Activated T-helper 1 cell treated with anti-CD3 and anti-CD28 coated beads, Interleukin-12 subunit alpha, Interleukin-12 subunit beta, Interleukin-2, Interleukin-4 antibody, amounts not matched to agents 30 ng/mL and 10 ng/mL and 1 ng/mL, durations not matched to agents 14 hours and 24 hours and 36 hours (primary cell): ENCODE measurements at regions not wholly inside any gene's neighbourhood (a gene's known extent, or its start where the extent isn't known, plus 50 kb on each side); places are given as distances from the start of the nearest gene placed in this dataset.
"Not testable (repeated sequence)": the region's sequence is repeated elsewhere in the genome, so short reads cannot be mapped to it uniquely, and the experiment has no call there.

Source experiments
- DNase-seq: peaks from one replicate; pipeline ENCODE4 v3.0.0; 2021; ENCODE audit warnings: low spot score
- H3K27ac Mint-ChIP-seq: one replicate; pipeline ENCODE4 v1.8.0; 2021; ENCODE audit warnings: mild to moderate bottlenecking, mixed read lengths
- H3K27me3 Mint-ChIP-seq: one replicate; pipeline ENCODE4 v1.8.0; 2022; ENCODE audit warnings: mild to moderate bottlenecking, moderate library complexity, mixed read lengths; ENCODE audit not compliant: insufficient read depth
- H3K36me3 Mint-ChIP-seq: one replicate; pipeline ENCODE4 v1.8.0; 2021; ENCODE audit warnings: low read depth, mixed read lengths
- H3K4me1 Mint-ChIP-seq: one replicate; pipeline ENCODE4 v1.8.0; 2021; ENCODE audit warnings: low read depth, mixed read lengths
- H3K4me3 Mint-ChIP-seq: one replicate; pipeline ENCODE4 v1.8.0; 2021; ENCODE audit warnings: mild to moderate bottlenecking, moderate library complexity, mixed read lengths
- H3K9me3 Mint-ChIP-seq: one replicate; pipeline ENCODE4 v1.8.0; 2021; ENCODE audit warnings: mixed read lengths
- intact Hi-C: fragments of 100-400 bp; cut with micrococcal nuclease; formaldehyde crosslinking; loops from one replicate; pipeline ENCODE4 v1.15.1; 2024

DNA sequence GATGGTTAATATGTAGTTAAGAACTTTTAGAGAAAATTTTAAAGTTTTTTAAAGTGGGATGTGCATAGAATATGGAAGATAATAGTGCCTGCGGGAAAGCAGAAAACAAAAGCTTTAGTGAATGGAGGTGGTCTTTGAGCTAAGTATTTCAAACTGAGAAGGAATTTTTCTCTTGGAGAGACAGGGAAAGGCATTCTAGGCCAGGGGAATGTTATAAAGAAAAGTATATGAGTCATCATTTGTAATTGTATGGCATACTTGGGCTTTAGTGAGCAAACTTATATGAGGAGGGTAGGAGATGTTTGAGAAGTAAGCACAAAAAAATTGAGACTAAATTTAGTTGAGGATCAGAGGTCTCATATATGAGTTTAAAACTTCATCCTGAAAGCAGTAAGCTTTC is 467.0 kb downstream of the PPARGC1A start:
- DNase-seq, result no peak
- Mint-ChIP-seq H3K4me3 (no peak overlapping the region), H3K27me3 (peaks cover 1% of the 10 kb centered on the region), H3K27ac (no peak overlapping the region), H3K36me3 (no peaks in the 10 kb centered on the region), H3K4me1 (no peaks in the 10 kb centered on the region), H3K9me3 (no peaks in the 10 kb centered on the region)
- intact Hi-C loops, result no loop called here

DNA sequence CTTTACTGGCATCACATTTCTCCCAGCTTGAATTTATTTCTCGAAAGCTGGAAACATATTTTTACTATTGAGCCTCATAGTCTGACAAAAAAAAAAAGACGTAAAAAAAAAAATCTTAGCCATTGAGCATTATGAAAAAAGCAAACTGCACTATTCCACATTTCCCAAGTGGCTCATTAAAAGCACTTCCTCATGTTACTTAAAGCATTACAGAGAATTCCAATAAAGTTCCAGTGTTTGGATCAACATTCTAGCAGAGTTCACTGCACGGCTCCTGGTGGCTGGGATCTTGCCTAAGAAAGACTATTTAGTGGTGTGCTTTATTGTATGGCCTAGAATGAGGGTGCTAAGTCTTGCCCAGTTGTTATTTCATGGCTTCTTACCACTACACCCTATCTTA is 476.2 kb downstream of the PPARGC1A start:
- intact Hi-C loops, result no loop called here

DNA sequence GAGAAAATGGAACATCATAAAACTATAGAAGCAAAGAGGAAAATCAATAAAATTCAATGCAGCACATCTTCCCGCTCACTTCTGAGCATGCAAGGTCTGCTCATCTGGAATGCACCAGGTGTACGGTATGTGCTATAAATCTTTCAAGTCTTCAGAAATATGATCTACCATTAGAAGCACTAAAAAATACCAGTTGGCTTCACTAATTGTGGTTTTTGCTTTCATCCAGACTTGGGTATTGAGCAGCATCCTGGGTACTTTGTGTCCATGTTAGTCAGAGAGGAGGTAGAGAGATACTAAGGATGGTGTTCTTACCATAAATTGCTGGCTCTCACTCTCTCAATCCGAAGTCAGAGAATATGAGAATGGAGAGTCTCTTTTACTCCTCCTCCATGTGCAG is 477.1 kb downstream of the PPARGC1A start:
- DNase-seq, result no peak
- Mint-ChIP-seq H3K4me1 (no peaks in the 10 kb centered on the region), H3K36me3 (no peaks in the 10 kb centered on the region), H3K27me3 (no peaks in the 10 kb centered on the region), H3K4me3 (no peak overlapping the region), H3K9me3 (no peaks in the 10 kb centered on the region), H3K27ac (no peak overlapping the region)
- intact Hi-C loops, result no loop called here

More for the DNA sequence above, 476.2 kb downstream of the PPARGC1A start:
- H3K27ac Mint-ChIP-seq, result no peak overlapping the region
- H3K4me1 Mint-ChIP-seq, result no peaks in the 10 kb centered on the region
- no peaks in the 10 kb centered on the region for H3K36me3 Mint-ChIP-seq
- no peaks in the 10 kb centered on the region for H3K9me3 Mint-ChIP-seq
- H3K27me3 Mint-ChIP-seq, result no peaks in the 10 kb centered on the region
- no peak overlapping the region for H3K4me3 Mint-ChIP-seq
- DNase-seq, result no peak

DNA sequence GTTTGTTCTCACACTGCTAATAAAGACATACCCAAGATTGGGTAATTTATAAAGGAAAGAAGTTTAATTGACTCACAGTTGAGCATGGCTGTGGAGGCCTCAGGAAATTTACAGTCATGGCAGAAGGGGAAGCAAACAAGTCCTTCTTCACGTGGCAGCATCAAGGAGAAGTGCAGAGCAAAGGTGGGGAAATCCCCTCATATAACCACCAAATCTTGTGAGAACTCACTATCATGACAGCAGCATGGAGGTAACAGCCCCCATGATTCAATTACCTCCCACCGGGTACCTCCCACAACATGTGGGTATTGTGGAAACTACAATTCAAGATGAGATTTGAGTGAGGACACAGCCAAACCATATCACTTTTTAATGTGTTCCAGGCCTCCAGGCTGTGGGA is 480.9 kb downstream of the PPARGC1A start:
- H3K27me3 Mint-ChIP-seq, H3K9me3 Mint-ChIP-seq, DNase-seq, H3K4me1 Mint-ChIP-seq, intact Hi-C loops, H3K27ac Mint-ChIP-seq, H3K36me3 Mint-ChIP-seq, H3K4me3 Mint-ChIP-seq: not testable (repeated sequence)

DNA sequence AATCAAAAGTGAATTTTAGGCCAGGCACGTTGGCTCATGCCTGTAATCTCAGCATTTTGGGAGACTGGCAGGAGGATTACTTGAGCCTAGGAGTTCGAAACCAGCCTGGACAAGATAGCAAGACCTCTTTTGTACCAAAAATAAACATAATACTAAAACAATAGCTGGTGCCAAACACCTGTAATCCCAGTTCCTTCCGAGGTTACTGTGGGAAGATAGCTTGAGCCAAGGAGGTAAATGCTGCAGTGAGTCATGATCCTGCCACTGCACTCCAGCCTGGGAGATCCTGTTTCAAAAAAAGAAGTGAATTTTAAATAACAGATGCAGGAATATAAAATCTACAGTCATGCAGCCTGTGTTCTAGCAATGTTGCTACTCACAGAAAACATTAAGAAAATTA is 488.3 kb downstream of the PPARGC1A start:
- H3K36me3 Mint-ChIP-seq, result no peaks in the 10 kb centered on the region
- H3K9me3 Mint-ChIP-seq, result no peaks in the 10 kb centered on the region
- H3K27ac Mint-ChIP-seq, result no peak overlapping the region
- intact Hi-C loops, result no loop called here
- H3K27me3 Mint-ChIP-seq, result peaks cover 6% of the 10 kb centered on the region
- no peaks in the 10 kb centered on the region for H3K4me1 Mint-ChIP-seq
- no peak for DNase-seq
- no peak overlapping the region for H3K4me3 Mint-ChIP-seq

DNA sequence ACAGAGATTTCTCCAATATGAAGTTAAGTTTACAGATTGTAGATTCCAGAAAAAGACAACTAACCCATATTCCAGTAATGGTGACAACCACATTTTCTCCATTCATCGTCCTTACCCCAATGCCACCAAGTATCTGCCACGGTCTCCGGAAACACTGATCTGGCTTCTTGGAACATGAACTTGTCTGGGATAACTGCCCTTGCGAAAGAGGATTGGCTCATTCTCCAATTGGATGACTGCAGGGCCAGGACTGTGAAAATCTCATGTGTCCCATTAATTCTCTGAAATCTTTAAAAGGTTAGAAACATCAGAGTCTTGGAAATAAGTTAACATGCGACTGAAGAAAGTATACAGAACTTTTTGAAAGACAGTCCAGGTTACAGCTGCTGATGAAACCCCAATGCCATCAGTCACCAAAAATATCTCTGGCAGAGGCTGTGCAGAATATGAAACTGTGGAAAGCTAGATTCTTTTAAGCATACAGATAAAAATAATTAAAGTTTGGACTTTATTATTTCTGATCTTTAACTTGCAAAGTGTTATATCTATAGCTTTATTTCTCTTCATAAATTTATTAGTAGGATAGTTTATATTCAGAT is 496.9 kb downstream of the PPARGC1A start:
- Mint-ChIP-seq H3K9me3 (no peaks in the 10 kb centered on the region), H3K27ac (no peak overlapping the region), H3K36me3 (no peaks in the 10 kb centered on the region), H3K27me3 (no peaks in the 10 kb centered on the region), H3K4me3 (no peak overlapping the region), H3K4me1 (no peaks in the 10 kb centered on the region)
- intact Hi-C loops, result no loop called here
- no peak for DNase-seq

DNA sequence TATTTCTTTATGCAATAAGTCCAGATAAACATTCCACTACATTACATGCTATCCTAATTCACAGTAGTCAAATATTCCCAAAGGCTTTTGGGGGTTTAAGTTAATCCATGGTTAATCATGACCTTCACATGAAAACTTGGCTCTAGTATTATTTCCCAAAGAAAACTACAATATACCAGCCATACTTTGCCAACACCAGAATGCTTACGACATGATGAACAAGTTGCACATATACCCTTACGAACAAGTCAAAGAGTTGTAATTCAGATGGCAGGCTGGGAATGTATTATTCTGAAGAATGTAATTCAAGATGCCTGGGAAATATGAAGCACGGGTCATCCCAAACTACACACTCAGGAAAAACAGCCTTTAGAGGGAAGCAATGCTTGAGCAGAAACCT is 499.6 kb downstream of the PPARGC1A start:
- no peaks in the 10 kb centered on the region for H3K36me3 Mint-ChIP-seq
- H3K4me3 Mint-ChIP-seq, result no peak overlapping the region
- no peak for DNase-seq
- intact Hi-C loops, result no loop called here
- no peaks in the 10 kb centered on the region for H3K4me1 Mint-ChIP-seq
- H3K27me3 Mint-ChIP-seq, result no peaks in the 10 kb centered on the region
- no peak overlapping the region for H3K27ac Mint-ChIP-seq
- H3K9me3 Mint-ChIP-seq, result no peaks in the 10 kb centered on the region

DNA sequence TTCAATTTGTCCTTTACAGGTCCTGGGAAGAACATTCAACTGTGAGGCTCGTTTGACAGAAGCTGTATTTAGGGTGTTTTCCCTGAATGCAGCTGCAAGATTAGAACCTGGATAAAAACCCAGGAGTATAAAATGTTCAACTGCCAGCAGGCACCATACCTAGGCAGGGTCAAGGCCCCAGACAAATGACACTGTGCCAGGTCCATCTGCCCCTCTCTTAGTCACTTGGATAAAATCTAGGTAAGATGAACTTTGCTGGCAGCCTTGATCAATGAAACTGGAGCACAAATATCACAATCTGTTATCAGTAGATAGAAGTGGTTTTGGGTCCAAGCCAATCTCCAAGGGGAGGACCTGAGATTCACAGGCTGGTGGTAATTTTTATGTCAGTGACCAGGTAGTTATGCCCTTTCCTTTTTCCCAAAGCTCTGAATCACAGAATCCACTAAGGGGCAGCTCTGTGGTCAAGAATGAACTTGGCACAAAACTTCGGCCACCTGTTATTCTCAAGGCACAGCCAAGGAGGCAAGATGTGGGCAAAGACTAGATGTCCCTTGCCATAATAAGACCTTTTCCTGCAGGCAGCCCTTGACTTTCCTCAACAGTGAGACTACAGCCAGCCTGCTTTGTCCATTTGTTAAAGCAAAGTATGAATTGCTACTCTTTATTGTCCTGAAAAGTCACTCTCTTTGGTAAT is 501.0 kb downstream of the PPARGC1A start:
- Mint-ChIP-seq H3K36me3 (no peaks in the 10 kb centered on the region), H3K4me3 (no peak overlapping the region), H3K27ac (no peak overlapping the region), H3K27me3 (no peaks in the 10 kb centered on the region), H3K9me3 (no peaks in the 10 kb centered on the region), H3K4me1 (no peaks in the 10 kb centered on the region)
- DNase-seq, result no peak
- intact Hi-C loops, result no loop called here

DNA sequence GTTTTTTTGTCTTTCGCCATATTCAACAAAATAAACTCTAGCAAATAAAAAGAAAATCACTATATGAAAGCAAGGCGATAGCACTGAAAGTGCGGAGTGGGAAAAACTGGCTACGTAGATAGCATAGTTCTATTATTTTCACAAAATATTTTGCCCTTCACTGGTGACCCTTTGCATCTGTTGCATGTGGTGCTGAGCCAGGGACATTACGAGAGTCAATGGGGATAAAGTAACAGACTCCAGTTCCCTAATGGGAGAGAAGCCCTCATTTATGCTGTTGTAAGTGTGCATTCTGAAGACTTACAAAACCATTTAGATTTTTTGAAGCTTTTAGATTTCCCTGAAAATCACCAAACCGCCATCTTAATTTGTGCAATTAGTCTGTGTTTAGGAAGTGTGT is 501.6 kb downstream of the PPARGC1A start:
- no peaks in the 10 kb centered on the region for H3K9me3 Mint-ChIP-seq
- H3K27me3 Mint-ChIP-seq, result no peaks in the 10 kb centered on the region
- intact Hi-C loops, result no loop called here
- no peak overlapping the region for H3K4me3 Mint-ChIP-seq
- no peaks in the 10 kb centered on the region for H3K4me1 Mint-ChIP-seq
- no peak for DNase-seq
- no peak overlapping the region for H3K27ac Mint-ChIP-seq
- H3K36me3 Mint-ChIP-seq, result no peaks in the 10 kb centered on the region

DNA sequence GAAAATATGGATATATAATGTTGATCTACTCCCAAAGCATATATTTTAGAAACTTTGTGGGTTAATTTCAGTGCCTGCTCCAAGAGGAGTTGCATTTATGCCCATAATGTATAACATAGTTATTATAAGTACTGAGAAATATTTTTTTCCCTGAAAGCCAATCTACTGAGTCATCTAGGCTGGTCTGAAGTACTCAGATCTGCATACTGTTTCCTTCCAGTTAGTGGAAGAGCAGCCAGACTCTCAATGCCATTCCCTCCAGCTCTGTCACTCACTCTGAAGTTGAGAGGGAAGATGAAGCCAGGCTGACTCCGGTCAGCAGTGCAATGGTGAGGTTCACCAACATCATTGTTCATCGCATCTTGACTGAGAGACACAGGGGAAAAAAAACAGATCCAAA is 505.1 kb downstream of the PPARGC1A start:
- Mint-ChIP-seq H3K27me3 (no peaks in the 10 kb centered on the region), H3K9me3 (no peaks in the 10 kb centered on the region), H3K36me3 (no peaks in the 10 kb centered on the region), H3K4me1 (no peaks in the 10 kb centered on the region), H3K4me3 (no peak overlapping the region), H3K27ac (no peak overlapping the region)
- DNase-seq, result no peak
- intact Hi-C loops, result no loop called here

DNA sequence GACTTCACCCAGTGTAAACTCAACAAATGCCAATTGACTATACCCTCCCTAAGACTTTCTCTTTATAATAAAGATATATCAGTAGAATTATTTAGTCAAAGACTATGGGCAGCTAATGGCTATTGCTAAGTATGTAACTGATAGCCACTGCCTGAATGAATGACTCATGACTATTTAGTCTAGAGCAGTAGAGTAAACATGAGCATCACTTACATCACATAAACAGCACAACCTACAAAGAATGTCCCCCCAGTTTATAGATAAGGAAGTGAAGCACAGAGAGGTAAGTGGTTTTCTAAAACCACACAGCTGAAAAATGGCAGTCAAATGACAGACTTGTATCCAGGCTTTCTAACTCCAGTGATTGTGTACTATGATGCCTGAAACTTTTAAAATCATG is 507.0 kb downstream of the PPARGC1A start:
- no peak for DNase-seq
- Mint-ChIP-seq H3K4me3 (no peak overlapping the region), H3K4me1 (no peaks in the 10 kb centered on the region), H3K36me3 (no peaks in the 10 kb centered on the region), H3K9me3 (no peaks in the 10 kb centered on the region), H3K27ac (no peak overlapping the region), H3K27me3 (no peaks in the 10 kb centered on the region)
- intact Hi-C loops, result no loop called here

DNA sequence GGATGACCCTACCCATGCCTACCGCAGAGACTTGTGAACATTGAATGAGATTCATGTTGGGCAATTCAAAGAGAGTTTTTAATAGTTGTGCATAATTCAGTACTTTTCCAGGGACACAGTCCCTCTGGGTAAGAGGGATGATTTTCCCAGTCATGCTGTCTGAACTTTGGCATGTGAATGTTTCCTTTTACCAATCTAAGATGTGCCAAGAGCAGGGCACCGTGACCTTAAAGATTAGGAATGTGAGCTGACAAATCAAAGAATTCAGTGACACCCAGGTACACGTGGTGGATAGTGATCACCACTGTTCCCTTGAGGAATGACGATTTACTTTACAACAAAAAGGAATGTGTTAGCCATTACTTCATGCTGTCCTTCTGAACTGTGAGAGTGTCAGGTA is 515.6 kb downstream of the PPARGC1A start:
- Mint-ChIP-seq H3K4me1 (no peaks in the 10 kb centered on the region), H3K9me3 (peaks cover 5% of the 10 kb centered on the region), H3K27me3 (no peaks in the 10 kb centered on the region), H3K27ac (no peak overlapping the region), H3K4me3 (no peak overlapping the region), H3K36me3 (no peaks in the 10 kb centered on the region)
- DNase-seq, result no peak
- intact Hi-C loops, result no loop called here

DNA sequence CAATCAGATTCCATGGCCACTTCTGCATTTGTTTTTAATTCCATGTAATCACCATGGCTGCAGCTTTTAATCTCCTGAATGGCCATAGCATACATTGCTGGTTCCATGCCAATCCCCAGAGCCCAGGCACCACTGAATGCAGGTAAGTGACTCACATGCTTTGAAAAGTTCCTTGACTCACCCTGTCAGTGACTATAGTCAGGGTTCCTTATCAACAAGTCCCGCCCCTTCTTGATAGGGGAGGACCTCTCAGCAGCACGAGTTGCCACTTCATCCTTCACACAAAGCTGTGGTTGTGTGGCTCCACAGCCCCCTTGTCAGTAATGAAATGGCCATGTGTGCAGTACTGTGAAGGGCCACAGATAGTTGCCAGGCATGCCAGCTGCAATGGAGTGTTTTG is 516.6 kb downstream of the PPARGC1A start:
- intact Hi-C loops, result no loop called here
- Mint-ChIP-seq H3K27ac (no peak overlapping the region), H3K36me3 (no peaks in the 10 kb centered on the region), H3K4me1 (no peaks in the 10 kb centered on the region), H3K9me3 (peaks cover 5% of the 10 kb centered on the region), H3K4me3 (no peak overlapping the region), H3K27me3 (no peaks in the 10 kb centered on the region)
- DNase-seq, result no peak

DNA sequence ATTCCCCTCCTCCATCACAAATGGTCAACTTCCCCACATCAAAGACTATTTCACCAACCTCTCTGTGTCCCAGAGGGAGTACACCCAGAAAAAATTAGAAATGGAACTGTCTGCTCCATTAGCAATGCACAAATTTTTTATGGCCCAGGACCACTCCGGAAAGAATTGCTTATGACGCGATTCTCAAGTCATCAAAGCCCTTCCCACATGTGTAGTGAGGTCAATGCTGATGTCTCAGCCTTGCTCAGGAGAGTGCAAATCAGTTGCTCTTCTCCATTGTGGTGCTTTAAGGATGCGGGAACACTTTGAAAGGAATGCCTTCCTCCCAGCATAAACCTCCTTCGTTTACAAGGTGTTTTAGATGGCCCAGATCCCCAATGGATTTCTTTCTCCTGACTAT is 518.3 kb downstream of the PPARGC1A start:
- Mint-ChIP-seq H3K9me3 (no peaks in the 10 kb centered on the region), H3K27ac (no peak overlapping the region), H3K4me1 (no peaks in the 10 kb centered on the region), H3K36me3 (no peaks in the 10 kb centered on the region), H3K4me3 (no peak overlapping the region), H3K27me3 (no peaks in the 10 kb centered on the region)
- no peak for DNase-seq
- intact Hi-C loops, result no loop called here
